ENCODE measurements at regions not wholly inside any gene's neighbourhood (a gene's known extent, or its start where the extent isn't known, plus 50 kb on each side); places are given as distances from the start of the nearest gene placed in this dataset.
A peak's percentile ranks its signal among the peaks of the same experiment; 100 is the strongest.

DNA sequence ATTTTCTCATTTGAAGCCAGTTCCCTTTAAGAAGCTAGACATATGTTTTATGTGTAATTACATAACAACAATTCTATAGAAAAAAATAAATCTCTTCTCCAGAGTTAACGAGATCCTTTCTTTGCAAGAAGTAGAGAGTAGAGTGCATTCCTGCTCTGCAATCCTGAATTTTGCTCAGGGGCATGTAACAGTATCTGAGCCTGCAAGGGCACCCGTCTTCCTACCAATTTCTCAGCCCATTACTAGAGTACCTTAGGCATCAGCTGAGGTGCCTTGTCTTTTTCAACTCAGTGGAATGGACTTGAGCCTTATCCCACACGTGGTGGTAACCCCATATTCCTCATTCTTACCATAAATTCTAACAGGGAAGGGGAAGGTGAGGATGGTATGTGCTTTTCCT lies 205.9 kb downstream of the IKZF2 start:
- peaks cover 0 to 9% of the 10 kb centered on the region in 2 donors for H3K4me1 ChIP-seq (ENCODE audit: control insufficient read depth in 2 of 2, insufficient read depth in 2 of 2, low read length in 2 of 2)
- H3K36me3 ChIP-seq (ENCODE audit: control insufficient read depth in 2 of 2, insufficient read depth in 2 of 2, low read length in 2 of 2), result no peaks in the 10 kb centered on the region
- H3K27ac ChIP-seq (ENCODE audit: low read depth in 2 of 2, low read length in 2 of 2), result no peak overlapping the region
- no peaks in the 10 kb centered on the region for H3K27me3 ChIP-seq (ENCODE audit: control insufficient read depth in 2 of 2, insufficient read depth in 2 of 2, low read length in 2 of 2)
- no peaks in the 10 kb centered on the region for H3K9me3 ChIP-seq (ENCODE audit: control insufficient read depth in 2 of 2, low read length in 2 of 2)
- no peak overlapping the region for H3K4me3 ChIP-seq (ENCODE audit: low read length in 2 of 2)
- H3K9ac ChIP-seq (ENCODE audit: low read depth in 1 of 2, low read length in 2 of 2), result no peak overlapping the region

GRCh38 chr2:212943351-212943750 lies 208.1 kb downstream of the IKZF2 start:
- Histone ChIP-seq H3K27ac (ENCODE audit: low read depth in 2 of 2, low read length in 2 of 2) (no peak overlapping the region), H3K4me1 (ENCODE audit: control insufficient read depth in 2 of 2, insufficient read depth in 2 of 2, low read length in 2 of 2) (peaks cover 0 to 12% of the 10 kb centered on the region in 2 donors), H3K4me3 (ENCODE audit: low read length in 2 of 2) (no peak overlapping the region), H3K9ac (ENCODE audit: low read depth in 1 of 2, low read length in 2 of 2) (no peak overlapping the region), H3K27me3 (ENCODE audit: control insufficient read depth in 2 of 2, insufficient read depth in 2 of 2, low read length in 2 of 2) (no peaks in the 10 kb centered on the region), H3K9me3 (ENCODE audit: control insufficient read depth in 2 of 2, low read length in 2 of 2) (no peaks in the 10 kb centered on the region), H3K36me3 (ENCODE audit: control insufficient read depth in 2 of 2, insufficient read depth in 2 of 2, low read length in 2 of 2) (no peaks in the 10 kb centered on the region)

DNA sequence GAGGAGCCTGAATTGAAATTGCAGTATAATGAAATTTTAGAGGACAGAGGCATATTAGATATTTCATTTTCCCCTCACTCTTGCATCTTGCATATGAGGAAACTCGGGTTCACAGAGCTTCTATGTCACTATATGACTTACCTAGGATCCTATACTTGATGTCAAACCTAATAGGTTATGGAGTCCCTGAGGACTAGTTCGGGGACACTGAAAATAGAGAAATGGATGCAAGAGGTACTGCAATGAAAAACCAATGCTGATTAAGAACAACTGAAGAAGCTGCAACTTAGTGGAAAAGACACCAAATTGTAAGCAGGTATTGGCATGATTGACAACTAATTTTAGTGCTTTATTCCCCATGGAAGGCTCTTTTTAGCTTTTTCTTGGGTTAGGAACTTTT lies 210.1 kb downstream of the IKZF2 start:
- Histone ChIP-seq H3K36me3 (ENCODE audit: control insufficient read depth in 2 of 2, insufficient read depth in 2 of 2, low read length in 2 of 2) (no peaks in the 10 kb centered on the region), H3K9ac (ENCODE audit: low read depth in 1 of 2, low read length in 2 of 2) (no peak overlapping the region), H3K4me1 (ENCODE audit: control insufficient read depth in 2 of 2, insufficient read depth in 2 of 2, low read length in 2 of 2) (peaks cover 0 to 12% of the 10 kb centered on the region in 2 donors), H3K27me3 (ENCODE audit: control insufficient read depth in 2 of 2, insufficient read depth in 2 of 2, low read length in 2 of 2) (no peaks in the 10 kb centered on the region), H3K27ac (ENCODE audit: low read depth in 2 of 2, low read length in 2 of 2) (peak overlapping the region in 1 of 2 donors; percentile 61), H3K4me3 (ENCODE audit: low read length in 2 of 2) (no peak overlapping the region), H3K9me3 (ENCODE audit: control insufficient read depth in 2 of 2, low read length in 2 of 2) (no peaks in the 10 kb centered on the region)

DNA sequence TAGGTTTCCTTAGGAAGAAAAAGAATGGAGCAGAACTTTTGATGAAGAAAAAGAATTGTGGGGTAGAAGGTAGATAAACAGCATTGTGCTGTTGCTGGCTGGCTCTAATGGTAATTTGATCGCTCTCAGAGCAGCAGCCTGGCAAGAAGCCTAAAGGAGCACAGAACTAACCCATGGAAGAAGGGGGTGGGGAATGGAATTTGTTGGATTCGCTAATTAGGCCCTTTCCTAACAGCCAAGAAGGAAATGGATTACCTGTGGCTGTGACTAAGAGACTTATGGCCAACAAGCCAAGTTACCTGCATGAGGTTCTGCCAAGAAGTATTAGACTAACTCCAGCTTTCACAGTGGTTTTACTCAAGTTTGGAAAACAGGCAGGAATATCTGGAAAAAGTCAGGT lies 210.6 kb downstream of the IKZF2 start:
- H3K4me3 ChIP-seq (ENCODE audit: low read length in 2 of 2), result no peak overlapping the region
- H3K4me1 ChIP-seq (ENCODE audit: control insufficient read depth in 2 of 2, insufficient read depth in 2 of 2, low read length in 2 of 2), result peaks cover 0 to 12% of the 10 kb centered on the region in 2 donors
- no peaks in the 10 kb centered on the region for H3K36me3 ChIP-seq (ENCODE audit: control insufficient read depth in 2 of 2, insufficient read depth in 2 of 2, low read length in 2 of 2)
- H3K9ac ChIP-seq (ENCODE audit: low read depth in 1 of 2, low read length in 2 of 2), result no peak overlapping the region
- H3K9me3 ChIP-seq (ENCODE audit: control insufficient read depth in 2 of 2, low read length in 2 of 2), result no peaks in the 10 kb centered on the region
- H3K27ac ChIP-seq (ENCODE audit: low read depth in 2 of 2, low read length in 2 of 2), result peak overlapping the region; percentile 3 to 61
- no peaks in the 10 kb centered on the region for H3K27me3 ChIP-seq (ENCODE audit: control insufficient read depth in 2 of 2, insufficient read depth in 2 of 2, low read length in 2 of 2)

- H3K27ac ChIP-seq (ENCODE audit: low read depth in 2 of 2, low read length in 2 of 2), result peak overlapping the region in 1 of 2 donors; percentile 35
- H3K9ac ChIP-seq (ENCODE audit: low read depth in 1 of 2, low read length in 2 of 2), result no peak overlapping the region
- no peaks in the 10 kb centered on the region for H3K27me3 ChIP-seq (ENCODE audit: control insufficient read depth in 2 of 2, insufficient read depth in 2 of 2, low read length in 2 of 2)
- no peaks in the 10 kb centered on the region for H3K9me3 ChIP-seq (ENCODE audit: control insufficient read depth in 2 of 2, low read length in 2 of 2)
- no peaks in the 10 kb centered on the region for H3K36me3 ChIP-seq (ENCODE audit: control insufficient read depth in 2 of 2, insufficient read depth in 2 of 2, low read length in 2 of 2)
- H3K4me3 ChIP-seq (ENCODE audit: low read length in 2 of 2), result no peak overlapping the region
- H3K4me1 ChIP-seq (ENCODE audit: control insufficient read depth in 2 of 2, insufficient read depth in 2 of 2, low read length in 2 of 2), result peaks cover 0 to 12% of the 10 kb centered on the region in 2 donors
Observed at GRCh38 chr2:212939777-212940531, 211.5 kb downstream of the IKZF2 start.

DNA sequence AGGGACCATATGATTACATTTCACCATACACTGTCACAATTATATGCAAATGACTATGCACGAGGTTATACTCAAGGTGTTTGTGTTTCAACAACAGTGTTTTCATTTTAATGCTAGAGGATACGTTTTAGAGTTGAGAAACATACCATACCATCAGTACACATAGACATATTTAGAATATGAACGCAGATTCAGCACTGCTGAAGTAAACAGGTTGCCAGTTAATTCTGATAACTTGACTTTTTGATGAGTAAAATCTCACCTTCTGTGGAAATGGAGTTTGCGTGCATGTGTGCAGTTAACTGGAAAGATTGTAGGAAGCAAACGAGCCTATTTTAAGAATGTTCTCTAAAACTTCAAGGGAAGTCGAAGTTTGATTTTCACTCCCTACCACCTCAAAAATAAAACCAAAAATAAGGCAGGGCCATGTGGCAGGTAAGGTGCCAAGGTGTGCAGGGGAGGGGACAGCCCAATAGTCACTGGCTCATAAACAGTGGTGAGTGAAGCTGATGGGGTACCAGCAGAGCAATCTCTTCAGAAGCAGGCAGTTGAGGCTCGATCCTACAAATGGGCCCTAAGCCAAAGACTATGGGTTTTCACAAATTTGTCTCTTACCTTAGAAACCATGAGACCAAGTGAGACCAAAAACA lies 213.1 kb downstream of the IKZF2 start:
- Histone ChIP-seq H3K9me3 (ENCODE audit: control insufficient read depth in 2 of 2, low read length in 2 of 2) (no peaks in the 10 kb centered on the region), H3K27me3 (ENCODE audit: control insufficient read depth in 2 of 2, insufficient read depth in 2 of 2, low read length in 2 of 2) (no peaks in the 10 kb centered on the region), H3K4me1 (ENCODE audit: control insufficient read depth in 2 of 2, insufficient read depth in 2 of 2, low read length in 2 of 2) (peaks cover 0 to 12% of the 10 kb centered on the region in 2 donors), H3K27ac (ENCODE audit: low read depth in 2 of 2, low read length in 2 of 2) (no peak overlapping the region), H3K36me3 (ENCODE audit: control insufficient read depth in 2 of 2, insufficient read depth in 2 of 2, low read length in 2 of 2) (no peaks in the 10 kb centered on the region), H3K4me3 (ENCODE audit: low read length in 2 of 2) (no peak overlapping the region), H3K9ac (ENCODE audit: low read depth in 1 of 2, low read length in 2 of 2) (no peak overlapping the region)

DNA sequence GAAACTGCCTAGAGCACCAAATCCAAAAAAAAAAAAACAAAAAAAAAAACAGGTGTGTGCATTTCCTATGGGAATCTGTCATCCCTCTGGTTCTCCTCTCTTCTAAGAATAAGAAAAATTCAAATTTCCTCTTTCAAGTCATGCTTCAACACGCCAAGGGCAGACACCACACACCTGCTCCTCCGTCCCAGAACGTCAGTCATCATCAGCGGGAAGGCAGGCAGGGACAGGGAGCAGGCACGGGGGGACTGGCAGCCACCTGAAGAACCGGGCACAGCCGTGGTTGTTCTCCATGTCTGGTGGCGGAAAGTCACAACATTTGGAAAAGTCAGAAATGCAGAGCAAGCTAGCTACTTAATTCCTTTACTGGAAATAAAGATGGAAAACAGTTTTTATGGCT lies 214.8 kb downstream of the IKZF2 start:
- H3K4me3 ChIP-seq (ENCODE audit: low read length in 2 of 2), result no peak overlapping the region
- H3K9ac ChIP-seq (ENCODE audit: low read depth in 1 of 2, low read length in 2 of 2), result no peak overlapping the region
- peaks cover 0 to 12% of the 10 kb centered on the region in 2 donors for H3K4me1 ChIP-seq (ENCODE audit: control insufficient read depth in 2 of 2, insufficient read depth in 2 of 2, low read length in 2 of 2)
- H3K27me3 ChIP-seq (ENCODE audit: control insufficient read depth in 2 of 2, insufficient read depth in 2 of 2, low read length in 2 of 2), result no peaks in the 10 kb centered on the region
- H3K9me3 ChIP-seq (ENCODE audit: control insufficient read depth in 2 of 2, low read length in 2 of 2), result no peaks in the 10 kb centered on the region
- no peaks in the 10 kb centered on the region for H3K36me3 ChIP-seq (ENCODE audit: control insufficient read depth in 2 of 2, insufficient read depth in 2 of 2, low read length in 2 of 2)
- H3K27ac ChIP-seq (ENCODE audit: low read depth in 2 of 2, low read length in 2 of 2), result no peak overlapping the region

GRCh38 chr2:212935752-212936151 lies 215.7 kb downstream of the IKZF2 start:
- Histone ChIP-seq H3K9me3 (ENCODE audit: control insufficient read depth in 2 of 2, low read length in 2 of 2) (no peaks in the 10 kb centered on the region), H3K27ac (ENCODE audit: low read depth in 2 of 2, low read length in 2 of 2) (no peak overlapping the region), H3K4me1 (ENCODE audit: control insufficient read depth in 2 of 2, insufficient read depth in 2 of 2, low read length in 2 of 2) (peaks cover 0 to 3% of the 10 kb centered on the region in 2 donors), H3K27me3 (ENCODE audit: control insufficient read depth in 2 of 2, insufficient read depth in 2 of 2, low read length in 2 of 2) (no peaks in the 10 kb centered on the region), H3K4me3 (ENCODE audit: low read length in 2 of 2) (no peak overlapping the region), H3K9ac (ENCODE audit: low read depth in 1 of 2, low read length in 2 of 2) (no peak overlapping the region), H3K36me3 (ENCODE audit: control insufficient read depth in 2 of 2, insufficient read depth in 2 of 2, low read length in 2 of 2) (no peaks in the 10 kb centered on the region)

- Histone ChIP-seq H3K4me1 (ENCODE audit: control insufficient read depth in 2 of 2, insufficient read depth in 2 of 2, low read length in 2 of 2) (no peaks in the 10 kb centered on the region), H3K9ac (ENCODE audit: low read depth in 1 of 2, low read length in 2 of 2) (no peak overlapping the region), H3K4me3 (ENCODE audit: low read length in 2 of 2) (no peak overlapping the region), H3K9me3 (ENCODE audit: control insufficient read depth in 2 of 2, low read length in 2 of 2) (no peaks in the 10 kb centered on the region), H3K27me3 (ENCODE audit: control insufficient read depth in 2 of 2, insufficient read depth in 2 of 2, low read length in 2 of 2) (no peaks in the 10 kb centered on the region), H3K36me3 (ENCODE audit: control insufficient read depth in 2 of 2, insufficient read depth in 2 of 2, low read length in 2 of 2) (no peaks in the 10 kb centered on the region), H3K27ac (ENCODE audit: low read depth in 2 of 2, low read length in 2 of 2) (no peak overlapping the region)
Observed at GRCh38 chr2:212931271-212931670, 220.1 kb downstream of the IKZF2 start.

DNA sequence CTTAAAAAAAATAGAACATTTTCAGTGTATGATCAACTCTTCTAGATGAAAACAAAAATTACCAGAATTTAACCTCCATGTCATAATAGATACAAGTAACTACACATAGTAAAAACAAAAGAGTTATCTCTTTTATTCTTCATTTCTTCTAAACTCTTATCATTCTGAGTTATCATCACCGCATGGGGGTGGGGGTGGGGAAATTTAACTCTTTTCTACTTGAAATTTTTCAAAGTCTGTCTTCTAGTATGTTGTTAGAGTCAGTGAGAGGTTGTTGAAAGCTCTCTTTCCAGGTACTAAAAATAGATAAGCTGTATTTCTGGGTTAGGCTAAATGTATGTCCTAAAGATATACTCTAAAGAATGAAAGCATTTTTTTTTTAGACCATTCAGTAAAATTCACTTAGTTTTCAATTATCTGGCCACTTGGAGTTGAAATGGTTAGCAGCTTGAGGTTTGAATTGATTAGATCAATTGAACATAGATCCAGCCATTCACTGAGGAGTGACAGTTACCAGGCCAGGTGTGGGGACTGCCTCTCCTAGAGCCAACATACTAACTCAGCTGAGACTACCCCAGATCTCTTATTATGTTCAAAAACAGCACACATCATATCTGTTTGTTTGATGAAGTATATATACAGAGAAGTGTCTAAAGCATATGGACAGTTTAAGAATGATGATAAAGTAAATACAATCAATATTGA lies 220.7 kb downstream of the IKZF2 start:
- H3K4me1 ChIP-seq (ENCODE audit: control insufficient read depth in 2 of 2, insufficient read depth in 2 of 2, low read length in 2 of 2), result no peaks in the 10 kb centered on the region
- H3K27ac ChIP-seq (ENCODE audit: low read depth in 2 of 2, low read length in 2 of 2), result no peak overlapping the region
- H3K36me3 ChIP-seq (ENCODE audit: control insufficient read depth in 2 of 2, insufficient read depth in 2 of 2, low read length in 2 of 2), result no peaks in the 10 kb centered on the region
- no peaks in the 10 kb centered on the region for H3K9me3 ChIP-seq (ENCODE audit: control insufficient read depth in 2 of 2, low read length in 2 of 2)
- H3K9ac ChIP-seq (ENCODE audit: low read depth in 1 of 2, low read length in 2 of 2), result no peak overlapping the region
- H3K27me3 ChIP-seq (ENCODE audit: control insufficient read depth in 2 of 2, insufficient read depth in 2 of 2, low read length in 2 of 2), result no peaks in the 10 kb centered on the region
- no peak overlapping the region for H3K4me3 ChIP-seq (ENCODE audit: low read length in 2 of 2)
